ENCODE measurements at regions not wholly inside any gene's neighbourhood (a gene's known extent, or its start where the extent isn't known, plus 50 kb on each side); places are given as distances from the start of the nearest gene placed in this dataset.
"Not testable (repeated sequence)": the region's sequence is repeated elsewhere in the genome, so short reads cannot be mapped to it uniquely, and the experiment has no call there.

DNA sequence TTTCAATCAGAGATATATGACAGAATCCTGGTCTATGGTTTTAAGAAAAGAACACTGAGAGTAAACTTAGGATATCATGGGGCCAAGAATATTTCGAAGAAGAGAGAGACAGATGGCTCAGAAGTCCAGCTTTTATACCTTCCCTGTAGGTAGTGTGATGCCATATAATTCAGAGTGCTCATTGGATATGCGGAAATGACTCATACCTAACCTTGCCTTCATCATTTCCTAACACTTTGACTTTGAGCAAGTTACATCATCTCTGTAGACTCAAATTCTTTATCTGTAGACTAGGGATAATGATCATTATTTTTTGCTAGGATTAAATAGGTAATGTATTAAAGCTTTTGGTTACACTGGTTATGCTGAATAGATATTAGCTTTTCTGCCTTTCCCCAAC is 461.6 kb upstream of the CNTNAP5 start:
- DNase-seq (ENCODE audit: extremely low read depth in 1 of 11, low read depth in 9 of 11, low spot score in 4 of 11), result no peak

DNA sequence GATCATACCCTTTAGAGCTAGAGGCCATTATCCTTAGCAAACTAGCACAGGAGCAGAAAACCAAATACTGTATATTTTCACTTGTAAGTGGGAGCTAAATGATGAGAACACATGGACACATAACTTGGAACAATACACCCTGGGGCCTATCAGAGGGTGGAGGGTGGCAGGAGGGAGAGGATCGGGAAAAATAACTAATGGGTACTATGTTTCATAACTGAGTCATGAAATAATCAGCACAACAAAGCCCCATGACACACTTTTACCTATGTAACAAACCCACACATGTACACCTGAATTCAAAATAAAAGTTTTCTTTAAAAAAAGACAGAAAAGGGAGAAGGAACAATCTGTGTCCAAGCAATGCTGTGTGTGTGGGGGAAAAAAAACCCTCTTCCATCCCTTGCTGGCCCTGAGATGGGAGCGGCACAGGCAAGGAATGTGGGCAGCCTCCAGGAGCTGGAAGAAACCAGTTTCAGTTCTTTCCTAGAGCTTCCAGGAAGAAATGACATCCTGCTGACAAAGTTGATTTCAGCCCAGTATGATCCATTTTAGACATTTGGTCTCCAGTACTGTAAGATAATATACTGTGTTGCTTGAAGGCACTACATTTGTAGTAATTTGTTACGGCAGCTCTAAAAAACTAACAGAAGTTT is 458.7 kb upstream of the CNTNAP5 start:
- DNase-seq (ENCODE audit: extremely low read depth in 1 of 11, low read depth in 9 of 11, low spot score in 4 of 11), result no peak

DNA sequence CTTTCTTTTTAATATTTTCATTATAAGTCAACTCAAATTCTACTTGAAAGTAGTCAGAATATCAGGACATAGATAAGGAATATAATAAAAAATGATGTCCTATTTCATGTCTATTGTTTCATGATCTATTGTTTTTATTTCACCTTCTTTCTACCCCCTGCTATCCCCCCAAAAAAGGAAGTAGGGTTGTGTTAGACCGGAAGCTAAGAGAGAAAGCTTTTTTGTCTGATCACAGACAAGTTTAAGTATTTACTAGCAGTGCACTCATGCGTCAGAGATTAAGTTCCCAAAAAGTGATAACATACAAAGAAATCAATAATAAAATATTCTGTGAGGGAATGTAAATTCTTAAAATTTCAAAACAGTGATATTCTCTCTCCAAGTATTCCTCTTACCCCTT is 447.1 kb upstream of the CNTNAP5 start:
- DNase-seq (ENCODE audit: extremely low read depth in 1 of 11, low read depth in 9 of 11, low spot score in 4 of 11), result no peak

DNA sequence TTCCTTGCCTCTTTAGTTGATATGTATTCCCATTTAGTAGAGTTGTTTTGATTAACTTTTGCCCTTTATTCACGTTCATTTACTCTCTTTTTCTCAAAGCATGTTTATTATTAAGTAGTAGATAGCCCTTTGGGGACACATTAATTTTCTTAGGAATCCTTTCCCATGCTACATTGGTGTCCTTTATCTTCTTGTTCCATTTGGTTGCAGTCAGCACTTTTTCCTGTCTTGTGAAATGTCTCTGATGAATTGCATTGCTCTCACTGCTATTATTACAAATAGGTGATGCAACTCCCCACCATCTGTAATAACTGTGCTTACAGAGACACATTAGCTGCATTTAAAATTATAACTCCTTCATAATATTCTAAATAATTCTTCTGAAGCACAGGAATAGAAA is 428.5 kb upstream of the CNTNAP5 start:
- DNase-seq (ENCODE audit: extremely low read depth in 1 of 11, low read depth in 9 of 11, low spot score in 4 of 11), result no peak

DNA sequence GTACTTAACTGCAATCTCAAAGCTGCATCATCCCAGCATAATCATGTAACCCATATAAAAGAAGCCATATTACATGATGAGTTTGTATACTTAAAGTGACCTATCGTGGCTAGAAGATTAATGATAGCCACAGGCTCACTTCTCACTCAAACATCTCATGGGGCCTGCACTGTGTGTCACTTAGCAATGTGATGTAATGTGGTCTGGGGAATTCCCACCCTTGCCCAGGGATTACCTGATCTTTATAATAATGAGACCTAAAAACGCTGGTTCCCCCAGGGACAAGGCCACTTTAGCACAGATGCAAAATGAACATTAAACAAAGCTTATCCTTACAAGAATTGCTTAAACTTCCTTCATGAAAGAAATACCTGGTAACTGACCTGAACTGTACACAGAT is 427.1 kb upstream of the CNTNAP5 start:
- no peak for DNase-seq (ENCODE audit: extremely low read depth in 1 of 11, low read depth in 9 of 11, low spot score in 4 of 11)

DNA sequence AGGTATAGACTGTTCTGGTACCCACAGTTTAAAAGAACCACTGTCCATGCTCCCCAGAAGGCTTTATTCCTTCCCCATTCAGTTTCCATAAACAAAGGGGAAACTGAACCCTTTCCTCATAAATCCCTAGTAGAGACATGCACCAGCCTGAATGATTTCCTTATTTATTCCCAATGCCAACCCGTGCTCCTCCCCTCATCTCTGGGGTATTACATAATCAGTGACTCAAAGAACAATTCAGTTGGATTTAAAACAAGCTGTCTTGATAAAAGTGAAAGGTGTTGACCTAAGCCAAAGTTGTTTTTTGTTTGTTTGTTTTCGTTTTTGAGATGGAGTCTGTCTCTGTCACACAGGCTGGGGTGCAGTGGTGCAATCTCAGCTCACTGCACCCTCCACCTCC is 418.5 kb upstream of the CNTNAP5 start:
- no peak for DNase-seq (ENCODE audit: extremely low read depth in 1 of 11, low read depth in 9 of 11, low spot score in 4 of 11)

DNA sequence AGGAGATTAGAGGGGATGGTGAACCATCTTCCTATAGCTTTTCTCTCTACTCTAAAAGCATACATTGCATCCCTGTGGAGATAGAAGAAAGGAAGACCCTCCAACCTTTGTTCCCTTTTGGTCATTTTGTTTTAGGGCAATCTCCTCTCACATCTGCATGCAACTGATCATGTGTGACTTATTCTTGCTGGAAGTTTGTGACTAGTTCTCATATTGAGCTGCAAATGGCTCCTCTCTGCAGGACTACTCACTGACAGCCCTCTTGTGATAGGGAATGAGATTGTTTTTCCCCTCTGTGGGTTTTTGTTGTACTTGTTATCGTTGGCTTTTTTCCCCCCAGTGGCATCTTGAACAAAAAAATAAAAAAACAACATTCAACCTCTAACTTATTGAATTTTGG is 416.0 kb upstream of the CNTNAP5 start:
- no peak for DNase-seq (ENCODE audit: extremely low read depth in 1 of 11, low read depth in 9 of 11, low spot score in 4 of 11)

DNA sequence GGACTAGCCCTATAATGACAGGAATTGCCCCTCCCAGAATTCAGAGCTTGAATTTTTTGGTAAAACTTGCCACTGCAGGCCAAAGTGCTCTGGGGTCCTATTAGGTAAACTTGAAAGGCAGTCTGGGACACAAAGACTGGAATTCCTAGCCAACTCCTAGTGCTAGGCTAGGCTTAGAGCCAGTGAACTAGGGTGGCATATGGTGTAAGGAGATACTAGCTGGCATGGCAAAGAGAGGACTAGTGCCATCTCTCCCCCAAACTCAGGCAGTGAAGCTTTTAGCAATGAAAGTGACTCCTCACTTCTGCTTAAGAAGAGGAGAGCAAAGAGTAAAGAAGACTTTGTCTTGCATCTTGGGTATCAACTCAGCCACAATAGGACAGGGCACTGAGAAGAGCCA is 410.5 kb upstream of the CNTNAP5 start:
- DNase-seq (ENCODE audit: extremely low read depth in 1 of 11, low read depth in 9 of 11, low spot score in 4 of 11), result no peak

DNA sequence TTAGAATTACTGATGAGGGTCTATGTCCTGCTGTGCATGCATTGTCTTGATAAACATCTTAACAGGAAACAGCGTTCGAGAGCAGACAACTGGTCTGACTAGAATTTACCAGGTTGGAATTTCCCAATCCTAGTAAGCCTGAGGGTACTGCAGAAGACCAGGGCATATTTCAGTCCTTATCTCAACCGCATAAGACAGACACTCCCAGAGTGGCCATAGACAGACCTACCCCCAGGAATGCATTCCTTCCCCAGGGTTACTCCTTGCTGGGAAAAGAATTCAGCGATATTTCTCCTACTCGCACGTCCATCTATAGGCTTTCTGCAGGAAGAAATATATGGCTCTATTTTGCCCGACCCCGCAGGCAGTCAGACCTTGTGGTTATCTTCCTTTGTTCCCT is 406.4 kb upstream of the CNTNAP5 start:
- DNase-seq (ENCODE audit: extremely low read depth in 1 of 11, low read depth in 9 of 11, low spot score in 4 of 11), result not testable (repeated sequence)

DNA sequence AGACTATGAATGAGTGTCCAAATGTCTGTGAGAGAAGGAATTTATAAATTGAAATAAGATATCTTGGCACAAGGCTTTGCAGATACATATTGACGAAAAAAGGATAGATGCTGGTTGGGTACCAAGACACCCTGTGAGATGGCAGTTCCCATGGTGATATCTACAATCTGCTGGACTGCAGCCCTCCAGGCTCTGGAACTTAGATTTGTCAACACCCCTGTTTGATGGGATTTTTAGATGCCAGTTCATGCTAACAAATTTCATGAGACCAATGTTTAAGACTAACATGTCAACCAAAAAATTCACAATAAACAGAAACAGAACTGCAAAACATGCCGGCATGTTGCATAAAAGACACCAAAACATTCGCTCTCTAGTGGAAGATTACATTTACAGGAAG is 400.3 kb upstream of the CNTNAP5 start:
- no peak for DNase-seq (ENCODE audit: extremely low read depth in 1 of 11, low read depth in 9 of 11, low spot score in 4 of 11)

DNA sequence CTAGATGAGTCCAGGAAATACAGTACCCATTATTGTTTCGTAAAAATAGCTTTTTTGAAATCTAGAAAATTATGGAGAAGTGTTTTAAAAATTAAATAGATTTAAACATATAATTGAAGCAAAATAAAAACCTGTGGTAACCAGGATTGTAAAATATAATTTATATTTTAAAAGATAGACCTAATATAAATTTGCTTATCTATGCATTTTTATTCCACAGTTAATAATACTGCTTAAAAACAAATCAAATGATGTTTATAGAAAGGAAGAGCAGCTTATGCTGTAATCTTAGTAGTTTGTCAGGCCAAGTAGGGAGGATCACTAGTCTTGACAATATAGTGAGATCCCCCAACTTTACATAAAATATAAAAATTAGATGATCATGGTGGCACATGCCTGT is 388.9 kb upstream of the CNTNAP5 start:
- no peak for DNase-seq (ENCODE audit: extremely low read depth in 1 of 11, low read depth in 9 of 11, low spot score in 4 of 11)

DNA sequence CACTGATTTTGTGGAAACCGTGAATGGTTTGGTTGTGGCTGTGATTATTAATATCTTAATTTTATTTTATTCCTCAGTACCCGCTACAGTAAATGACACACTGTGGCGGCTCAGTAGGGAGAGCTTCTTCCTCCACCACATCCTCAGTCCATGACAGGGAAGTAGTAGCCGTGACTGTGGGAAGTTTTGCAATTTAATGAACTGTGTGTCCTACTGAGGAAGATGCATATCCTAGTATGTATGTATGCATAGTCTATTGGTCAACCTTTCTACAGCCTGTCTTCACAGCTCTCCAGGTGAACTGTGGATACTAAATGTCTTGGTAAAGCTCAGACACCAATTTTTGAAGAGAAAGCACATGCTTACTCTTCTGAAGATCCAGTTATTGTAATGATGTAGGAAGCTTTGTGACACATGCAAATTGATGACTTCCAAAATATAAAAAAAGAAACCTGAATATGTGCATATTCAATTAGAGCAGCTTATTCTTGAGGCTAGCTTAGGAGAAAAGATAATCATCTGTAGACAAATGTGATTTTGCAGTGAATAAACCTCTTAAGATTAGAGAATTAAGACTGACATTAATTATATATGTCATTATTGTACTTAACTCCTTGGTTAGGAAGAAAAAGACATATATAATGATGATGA is 384.3 kb upstream of the CNTNAP5 start:
- DNase-seq (ENCODE audit: extremely low read depth in 1 of 11, low read depth in 9 of 11, low spot score in 4 of 11), result no peak

DNA sequence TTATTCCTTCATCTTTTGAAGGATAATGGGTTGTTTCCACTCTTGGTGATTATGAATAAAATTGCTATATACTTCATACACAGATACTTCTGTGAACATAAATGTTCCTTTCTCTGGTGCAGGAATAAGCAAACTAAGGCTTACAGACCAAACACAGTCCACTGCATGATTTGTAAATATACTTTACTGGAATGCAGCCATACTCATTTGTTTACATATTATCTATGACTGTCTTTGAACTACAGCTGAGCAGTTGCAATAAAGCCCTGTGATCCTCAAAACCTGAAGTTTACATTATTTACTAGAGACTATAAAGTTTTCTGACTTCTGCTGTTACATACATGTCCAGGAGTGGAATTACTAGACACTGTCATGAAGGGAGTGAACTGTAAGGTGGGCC is 381.0 kb upstream of the CNTNAP5 start:
- DNase-seq (ENCODE audit: extremely low read depth in 1 of 11, low read depth in 9 of 11, low spot score in 4 of 11), result no peak

DNA sequence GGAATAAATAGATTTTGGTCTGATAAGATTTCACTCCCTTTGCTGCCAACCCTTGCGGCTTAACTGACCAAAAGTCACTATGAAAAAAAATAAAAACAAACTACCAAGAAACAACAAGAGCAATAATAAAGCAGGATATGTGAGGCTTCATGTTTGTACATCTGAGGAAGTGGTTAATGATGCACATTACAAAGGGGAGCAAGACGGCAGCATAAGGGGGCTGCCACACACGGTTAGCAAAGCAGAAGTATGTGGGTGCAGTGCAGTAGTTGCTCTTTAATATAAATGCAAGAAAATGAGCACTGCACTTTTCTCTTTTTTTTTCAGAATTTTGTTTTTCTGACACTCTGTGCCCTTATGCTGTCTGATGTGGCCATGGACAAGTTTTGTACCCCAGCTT is 377.1 kb upstream of the CNTNAP5 start:
- DNase-seq (ENCODE audit: extremely low read depth in 1 of 11, low read depth in 9 of 11, low spot score in 4 of 11), result no peak

DNA sequence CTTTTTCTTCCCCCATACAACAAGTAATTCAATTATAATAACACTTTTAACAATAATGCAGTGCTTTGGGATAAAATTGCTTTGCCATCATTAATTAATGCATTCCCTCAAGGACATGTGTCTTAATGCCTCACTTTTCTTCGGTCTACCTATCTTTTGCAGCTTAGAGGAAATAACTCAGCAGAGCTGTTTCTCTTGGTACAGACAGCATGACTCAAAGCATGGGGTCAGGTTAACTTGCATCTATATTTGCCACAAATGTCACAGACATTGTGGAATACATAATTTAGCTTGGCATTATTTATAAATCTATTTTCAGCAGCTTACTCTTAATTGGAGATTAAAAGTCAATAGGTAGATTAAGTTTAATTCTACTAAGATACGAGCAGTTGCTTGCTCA is 376.1 kb upstream of the CNTNAP5 start:
- no peak for DNase-seq (ENCODE audit: extremely low read depth in 1 of 11, low read depth in 9 of 11, low spot score in 4 of 11)

DNA sequence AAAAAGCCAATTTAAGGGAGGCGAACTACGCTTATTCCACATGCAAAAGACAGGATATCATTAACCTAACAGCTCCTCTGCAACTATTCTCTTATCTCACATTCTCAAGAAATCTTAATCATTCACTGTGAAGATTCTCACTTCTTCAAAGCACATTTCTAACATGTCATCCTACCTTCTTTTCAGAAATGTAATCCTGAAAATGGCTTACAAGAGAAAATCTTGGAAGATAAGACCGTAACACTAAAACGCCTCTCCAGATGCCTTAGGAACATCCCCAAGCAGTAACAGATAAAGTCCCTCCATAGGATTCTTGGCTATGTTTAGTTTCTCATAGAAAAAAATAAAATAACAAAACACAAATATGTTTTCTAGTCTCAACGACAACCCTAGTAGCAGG is 373.9 kb upstream of the CNTNAP5 start:
- no peak for DNase-seq (ENCODE audit: extremely low read depth in 1 of 11, low read depth in 9 of 11, low spot score in 4 of 11)

DNA sequence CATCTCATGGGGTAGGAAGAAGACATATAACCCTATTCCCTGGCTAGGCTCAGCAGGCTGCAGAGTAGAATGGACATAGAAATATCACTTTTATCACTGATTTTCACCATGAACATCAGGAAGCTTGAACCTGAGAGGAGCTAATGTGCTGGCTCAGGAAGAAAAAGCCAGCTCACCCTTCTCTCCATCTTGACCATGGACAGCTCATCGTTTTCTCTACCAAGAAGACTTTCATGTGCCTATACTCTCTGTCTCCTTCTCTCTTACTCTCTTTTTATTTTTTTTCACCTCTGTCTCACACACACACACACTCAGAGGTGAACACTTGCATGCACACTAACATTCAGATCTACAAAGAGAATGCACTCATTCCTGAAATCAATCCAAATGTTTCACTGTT is 372.8 kb upstream of the CNTNAP5 start:
- no peak for DNase-seq (ENCODE audit: extremely low read depth in 1 of 11, low read depth in 9 of 11, low spot score in 4 of 11)

DNA sequence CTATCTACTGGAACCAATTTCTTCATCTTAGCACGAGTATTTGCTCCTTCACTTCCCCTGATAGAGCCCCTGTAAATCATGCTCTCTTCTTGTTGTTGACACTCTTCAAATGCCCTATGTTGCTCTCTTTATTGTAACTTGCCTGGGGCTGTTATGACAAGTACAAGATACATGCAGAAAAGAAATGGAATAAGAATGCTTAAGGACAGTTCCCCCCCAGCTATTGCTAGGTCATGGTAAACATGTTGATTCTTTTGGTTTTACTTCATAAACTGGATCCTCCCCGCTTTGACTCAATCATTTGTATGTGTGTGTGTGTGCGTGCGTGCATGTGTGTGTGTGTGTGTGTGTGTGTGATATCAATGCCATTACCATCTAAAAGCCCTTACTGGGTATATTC is 368.5 kb upstream of the CNTNAP5 start:
- no peak for DNase-seq (ENCODE audit: extremely low read depth in 1 of 11, low read depth in 9 of 11, low spot score in 4 of 11)

DNA sequence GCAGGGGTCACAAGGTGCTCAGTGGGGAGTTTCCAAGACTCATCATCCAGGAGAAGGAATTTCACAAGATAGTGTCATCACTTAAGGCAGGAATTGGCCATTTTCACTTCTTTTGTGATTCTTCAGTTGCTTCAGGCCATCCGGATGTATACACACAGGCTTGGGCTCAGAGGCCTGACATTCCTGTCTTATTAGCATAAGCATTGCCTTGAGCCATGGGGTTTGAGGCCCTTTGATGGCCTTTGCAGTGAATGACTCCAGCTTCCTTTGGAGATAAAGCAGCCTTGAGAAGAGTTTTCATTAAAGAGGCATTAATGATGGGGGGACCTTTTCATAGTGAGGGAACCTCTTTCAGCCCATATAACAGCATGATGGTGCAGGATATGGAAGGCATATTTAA is 366.0 kb upstream of the CNTNAP5 start:
- no peak for DNase-seq (ENCODE audit: extremely low read depth in 1 of 11, low read depth in 9 of 11, low spot score in 4 of 11)

DNA sequence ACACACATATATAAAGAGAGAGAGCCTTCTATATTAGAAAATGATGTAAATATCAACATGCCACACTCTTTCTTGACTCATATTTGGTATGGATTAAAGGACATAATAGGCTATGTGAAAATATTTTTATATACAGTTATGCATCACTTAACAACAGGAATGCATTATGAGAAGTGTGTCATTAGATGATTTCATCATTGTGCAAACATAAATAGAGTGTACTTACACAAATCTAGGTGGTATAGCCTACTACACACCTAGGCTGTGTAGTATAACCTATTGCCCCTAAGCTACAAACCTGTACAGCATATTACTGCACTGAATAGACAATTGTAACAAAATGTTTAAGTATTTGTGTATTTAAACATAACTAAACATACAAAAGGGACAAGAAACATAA is 354.8 kb upstream of the CNTNAP5 start:
- no peak for DNase-seq (ENCODE audit: extremely low read depth in 1 of 11, low read depth in 9 of 11, low spot score in 4 of 11)

DNA sequence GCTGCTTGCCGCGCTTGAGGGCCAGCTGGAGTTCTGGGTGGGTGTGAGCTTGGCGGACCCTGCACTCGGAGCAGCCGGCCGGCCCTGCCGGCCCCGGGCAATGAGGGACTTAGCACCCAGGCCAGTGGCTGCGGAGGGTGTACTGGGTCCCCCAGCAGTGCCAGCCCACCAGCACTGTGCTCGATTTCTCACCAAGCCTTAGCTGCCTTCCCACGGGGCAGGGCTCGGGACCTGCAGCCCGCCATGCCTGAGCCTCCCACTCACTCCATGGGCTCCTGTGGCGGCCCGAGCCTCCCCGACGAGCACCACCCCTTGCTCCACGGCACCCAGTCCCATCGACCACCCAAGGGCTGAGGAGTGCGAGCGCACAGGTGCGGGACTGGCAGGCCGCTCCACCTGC is 341.3 kb upstream of the CNTNAP5 start:
- DNase-seq (ENCODE audit: extremely low read depth in 1 of 11, low read depth in 9 of 11, low spot score in 4 of 11), result not testable (repeated sequence)

All from renal cortex interstitium (tissue), 11 donors.